DOHH2 (cell line): ENCODE measurements at regions not wholly inside any gene's neighbourhood (a gene's known extent, or its start where the extent isn't known, plus 50 kb on each side); places are given as distances from the start of the nearest gene placed in this dataset.

Experiments used
- H3F3A ChIP-seq: fragments of 200-600 bp; sonication (generic), shearing (Covaris generic); 2 replicates; pipeline ENCODE4 v1.6.0; 2016; ENCODE audit warnings: antibody characterized with exemption, mild to moderate bottlenecking; ENCODE audit not compliant: control insufficient read depth, insufficient read depth
- H3K27ac ChIP-seq: fragments of 200-600 bp; sonication (generic); 2 replicates; pipeline ENCODE4 v1.5.1; 2014; ENCODE audit warnings: low read depth, mild to moderate bottlenecking, low read length, moderate library complexity
- H3K27me3 ChIP-seq: fragments of 200-600 bp; sonication (generic); 2 replicates; pipeline ENCODE4 v1.6.1; 2014; ENCODE audit warnings: mild to moderate bottlenecking, low read length, mixed read lengths; ENCODE audit not compliant: control insufficient read depth
- H3K36me3 ChIP-seq: fragments of 200-600 bp; sonication (generic); 2 replicates; pipeline ENCODE4 v1.6.1; 2014; ENCODE audit warnings: mild to moderate bottlenecking, low read length, moderate library complexity, mixed read lengths; ENCODE audit not compliant: control insufficient read depth
- H3K4me1 ChIP-seq: fragments of 200-600 bp; sonication (generic); 2 replicates; pipeline ENCODE4 v1.6.1; 2014; ENCODE audit warnings: mild to moderate bottlenecking, low read length, mixed read lengths; ENCODE audit not compliant: control insufficient read depth
- H3K4me2 ChIP-seq: fragments of 200-600 bp; sonication (generic); 2 replicates; pipeline ENCODE4 v1.6.0; 2014; ENCODE audit warnings: mild to moderate bottlenecking, low read length, moderate library complexity
- H3K4me3 ChIP-seq: fragments of 200-600 bp; sonication (generic); 2 replicates; pipeline ENCODE4 v1.5.1; 2014; ENCODE audit warnings: mild to moderate bottlenecking, low read length, mixed read lengths
- H3K79me2 ChIP-seq: fragments of 200-600 bp; sonication (generic); 2 replicates; pipeline ENCODE4 v1.6.1; 2014; ENCODE audit warnings: mild to moderate bottlenecking, low read length, mixed read lengths; ENCODE audit not compliant: control insufficient read depth
- H3K9me2 ChIP-seq: fragments of 200-600 bp; sonication (generic); replicated peaks from 2 replicates; pipeline ENCODE4 v1.6.1; 2014; ENCODE audit warnings: mild to moderate bottlenecking, low read length, mixed read lengths; ENCODE audit not compliant: control insufficient read depth
- H3K9me3 ChIP-seq: fragments of 200-600 bp; sonication (generic); 2 replicates; pipeline ENCODE4 v1.6.1; 2014; ENCODE audit warnings: antibody characterized with exemption, low read length, mixed read lengths; ENCODE audit not compliant: control insufficient read depth, insufficient read depth
- H4K20me1 ChIP-seq: fragments of 200-600 bp; sonication (generic); 2 replicates; pipeline ENCODE4 v1.6.0; 2014; ENCODE audit warnings: low read depth, mild to moderate bottlenecking, antibody characterized with exemption, low read length, moderate library complexity; ENCODE audit not compliant: control insufficient read depth, insufficient read depth
- CTCF ChIP-seq: fragments of 200-600 bp; sonication (generic); IDR thresholded peaks from one replicate; pipeline ENCODE4 v1.5.1; 2014; ENCODE audit warnings: antibody characterized with exemption, mild to moderate bottlenecking, low read depth, low read length; ENCODE audit not compliant: poor library complexity, severe bottlenecking
- EZH2phosphoT487 ChIP-seq: fragments of 200-600 bp; sonication (generic); IDR thresholded peaks from 2 replicates; pipeline ENCODE4 v1.6.1; 2017; ENCODE audit warnings: borderline replicate concordance, mild to moderate bottlenecking, antibody characterized with exemption, low read length, moderate library complexity, mixed read lengths

GRCh38 chr4:38368613-38369012 lies 295.4 kb upstream of the KLF3 start:
- H4K20me1 ChIP-seq: no peaks in the 10 kb centered on the region
- H3K79me2 ChIP-seq: no peaks in the 10 kb centered on the region
- H3K9me2 ChIP-seq: no peaks in the 10 kb centered on the region
- TF ChIP-seq CTCF (no peak), EZH2phosphoT487 (no peak)
- H3K36me3 ChIP-seq: no peaks in the 10 kb centered on the region
- H3K4me3 ChIP-seq: no peak overlapping the region
- no peaks in the 10 kb centered on the region for H3F3A ChIP-seq
- H3K4me1 ChIP-seq: no peaks in the 10 kb centered on the region
- H3K27me3 ChIP-seq: no peaks in the 10 kb centered on the region
- no peak overlapping the region for H3K4me2 ChIP-seq
- no peaks in the 10 kb centered on the region for H3K9me3 ChIP-seq
- no peak overlapping the region for H3K27ac ChIP-seq

- Histone ChIP-seq H3K9me2 (no peaks in the 10 kb centered on the region), H3K9me3 (no peaks in the 10 kb centered on the region), H3K4me3 (no peak overlapping the region), H3F3A (no peaks in the 10 kb centered on the region), H3K27me3 (no peaks in the 10 kb centered on the region), H3K27ac (no peak overlapping the region), H3K79me2 (no peaks in the 10 kb centered on the region), H3K36me3 (no peaks in the 10 kb centered on the region), H3K4me2 (no peak overlapping the region), H4K20me1 (no peaks in the 10 kb centered on the region), H3K4me1 (no peaks in the 10 kb centered on the region)
- TF ChIP-seq EZH2phosphoT487 (no peak), CTCF (no peak)
Observed at GRCh38 chr4:38371391-38371851, 292.6 kb upstream of the KLF3 start.

GRCh38 chr4:38373375-38373774 lies 290.6 kb upstream of the KLF3 start:
- no peaks in the 10 kb centered on the region for H4K20me1 ChIP-seq
- no peaks in the 10 kb centered on the region for H3F3A ChIP-seq
- H3K4me3 ChIP-seq: no peak overlapping the region
- H3K9me2 ChIP-seq: no peaks in the 10 kb centered on the region
- H3K4me2 ChIP-seq: no peak overlapping the region
- H3K27me3 ChIP-seq: no peaks in the 10 kb centered on the region
- H3K4me1 ChIP-seq: no peaks in the 10 kb centered on the region
- TF ChIP-seq EZH2phosphoT487: no peak
- no peak for TF ChIP-seq CTCF
- H3K36me3 ChIP-seq: no peaks in the 10 kb centered on the region
- no peaks in the 10 kb centered on the region for H3K79me2 ChIP-seq
- H3K9me3 ChIP-seq: no peaks in the 10 kb centered on the region
- no peak overlapping the region for H3K27ac ChIP-seq

DNA sequence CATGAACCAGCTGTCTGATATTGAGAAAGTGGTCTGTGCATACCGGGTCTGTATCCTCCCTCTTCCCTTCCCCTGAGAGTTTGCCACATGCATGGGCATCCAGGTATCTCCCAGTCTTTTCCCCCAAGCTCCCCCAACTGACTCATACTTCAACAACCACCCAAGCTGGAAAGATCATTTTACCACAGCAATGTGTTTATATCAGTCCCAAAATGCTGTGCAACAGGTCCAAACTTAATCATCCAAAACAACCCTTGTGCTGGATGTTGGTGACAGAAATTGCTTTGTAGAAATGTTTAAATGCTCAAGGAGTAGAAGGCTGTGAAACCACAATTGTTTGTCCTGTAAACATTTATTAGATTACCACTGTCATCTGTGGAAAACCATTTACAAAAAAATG lies 286.8 kb upstream of the KLF3 start:
- Histone ChIP-seq H3K36me3 (no peaks in the 10 kb centered on the region), H3K27me3 (no peaks in the 10 kb centered on the region), H3K4me2 (no peak overlapping the region), H4K20me1 (no peaks in the 10 kb centered on the region), H3F3A (no peaks in the 10 kb centered on the region), H3K79me2 (no peaks in the 10 kb centered on the region), H3K9me3 (no peaks in the 10 kb centered on the region), H3K4me1 (no peaks in the 10 kb centered on the region), H3K27ac (no peak overlapping the region), H3K4me3 (no peak overlapping the region), H3K9me2 (no peaks in the 10 kb centered on the region)
- no peak for TF ChIP-seq EZH2phosphoT487
- no peak for TF ChIP-seq CTCF
